ENCODE measurements at regions not wholly inside any gene's neighbourhood (a gene's known extent, or its start where the extent isn't known, plus 50 kb on each side); places are given as distances from the start of the nearest gene placed in this dataset.
"Not testable (repeated sequence)": the region's sequence is repeated elsewhere in the genome, so short reads cannot be mapped to it uniquely, and the experiment has no call there.

DNA sequence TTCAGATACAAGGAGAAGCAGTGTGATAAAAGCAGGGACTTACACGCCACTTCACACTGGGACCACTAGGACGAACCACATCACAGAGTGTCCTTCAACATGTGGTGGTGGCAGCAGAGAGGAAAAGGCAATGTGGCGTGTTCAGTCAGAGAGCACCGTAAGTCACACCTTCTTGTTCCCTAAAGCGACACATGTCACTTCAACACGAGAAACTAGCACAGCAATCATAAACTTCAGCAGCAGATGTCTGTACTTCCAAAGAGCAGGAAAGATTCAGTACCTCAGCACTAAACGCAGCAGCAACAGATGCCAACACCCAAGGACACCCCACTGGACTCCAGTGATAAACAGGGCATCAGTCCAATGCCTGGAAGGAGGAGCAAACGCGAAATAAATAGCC is 96.7 kb downstream of the AREG start:
- in situ Hi-C loops (cut with HindIII; ENCODE audit: low pct_unique_long_range_greater_than_20kb, low sequenced_read_pairs) = no loop called here
- DNase-seq (ENCODE audit: low read depth) = no peak

DNA sequence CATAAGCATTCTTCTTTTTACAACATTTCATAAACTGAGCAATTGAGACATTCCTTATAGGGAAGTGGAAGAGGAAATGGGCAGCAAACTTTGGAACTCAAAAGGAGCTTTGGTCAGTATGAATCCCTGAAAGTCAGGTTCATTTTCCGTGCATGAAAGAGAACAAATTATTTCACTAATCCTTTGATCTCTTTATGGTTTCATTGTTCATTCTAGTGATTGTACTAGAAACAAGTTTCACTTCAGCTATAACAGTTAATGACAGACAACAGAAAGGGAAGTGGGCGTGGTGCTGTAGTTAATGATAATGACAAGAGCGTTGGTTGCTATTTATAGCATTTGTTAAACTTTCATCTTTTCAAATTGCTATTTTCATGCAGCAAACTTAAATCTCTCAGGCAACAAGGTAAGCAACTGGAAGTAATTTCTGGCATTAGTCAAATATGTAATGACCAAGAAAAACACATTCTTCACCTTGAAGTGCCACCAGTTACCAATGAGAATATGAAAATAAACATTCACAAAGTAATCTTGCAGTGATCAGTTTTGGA is 98.4 kb downstream of the AREG start:
- in situ Hi-C loops (cut with HindIII; ENCODE audit: low pct_unique_long_range_greater_than_20kb, low sequenced_read_pairs) = no loop called here
- DNase-seq (ENCODE audit: low read depth) = no peak

DNA sequence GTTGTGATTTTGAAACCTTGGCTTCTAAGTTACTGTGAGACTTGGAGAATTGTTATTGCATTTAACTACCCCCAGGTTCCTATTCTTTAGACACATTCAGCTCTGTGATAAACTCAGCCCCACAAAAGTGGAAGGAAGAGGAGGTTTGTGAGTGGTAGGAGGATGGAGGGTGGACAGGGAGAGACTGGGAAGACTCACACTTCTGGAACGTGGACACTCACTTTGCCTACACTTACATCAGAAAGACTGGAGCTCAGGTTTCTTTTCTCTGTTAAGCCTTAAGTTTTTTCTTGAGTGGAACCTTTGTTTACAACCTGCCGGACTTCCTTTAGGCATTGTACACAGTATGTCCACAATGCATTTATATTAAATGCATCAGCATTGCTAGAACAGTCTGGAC is 99.0 kb downstream of the AREG start:
- no peak for DNase-seq (ENCODE audit: low read depth)
- in situ Hi-C loops (cut with HindIII; ENCODE audit: low pct_unique_long_range_greater_than_20kb, low sequenced_read_pairs) = no loop called here

DNA sequence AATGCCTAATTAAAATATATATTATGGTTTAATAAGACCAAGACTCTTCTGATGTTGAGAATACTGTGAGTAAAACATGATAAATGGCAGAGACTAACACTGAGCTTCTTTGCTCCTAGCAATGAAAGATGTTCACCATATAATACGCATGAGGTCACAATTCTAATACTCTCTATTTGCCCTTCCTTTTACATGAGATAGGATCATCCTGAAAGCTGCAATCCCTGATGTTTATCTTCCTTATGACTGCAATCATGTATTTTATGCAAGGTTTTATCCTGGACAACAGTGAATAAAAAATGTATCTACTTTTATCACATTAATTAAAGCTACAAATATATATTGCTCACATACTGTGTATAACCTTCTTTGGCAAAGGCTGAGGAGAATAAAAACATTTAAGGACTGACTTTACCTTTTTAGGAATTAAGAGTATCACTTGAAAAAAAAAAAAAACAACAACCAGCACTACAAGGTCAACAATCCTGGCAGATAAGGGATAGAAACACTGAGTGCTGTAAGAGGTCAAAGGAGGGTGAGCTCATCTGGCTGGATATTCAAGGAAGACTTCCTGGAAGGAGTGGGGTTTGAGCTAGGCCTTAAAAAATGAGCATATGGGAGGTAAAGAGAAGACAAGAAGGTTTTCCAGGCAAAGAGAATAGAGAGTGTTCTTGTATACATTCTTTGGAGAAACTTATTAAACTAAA is 99.9 kb downstream of the AREG start:
- no peak for DNase-seq (ENCODE audit: low read depth)
- in situ Hi-C loops (cut with HindIII; ENCODE audit: low pct_unique_long_range_greater_than_20kb, low sequenced_read_pairs) = no loop called here

DNA sequence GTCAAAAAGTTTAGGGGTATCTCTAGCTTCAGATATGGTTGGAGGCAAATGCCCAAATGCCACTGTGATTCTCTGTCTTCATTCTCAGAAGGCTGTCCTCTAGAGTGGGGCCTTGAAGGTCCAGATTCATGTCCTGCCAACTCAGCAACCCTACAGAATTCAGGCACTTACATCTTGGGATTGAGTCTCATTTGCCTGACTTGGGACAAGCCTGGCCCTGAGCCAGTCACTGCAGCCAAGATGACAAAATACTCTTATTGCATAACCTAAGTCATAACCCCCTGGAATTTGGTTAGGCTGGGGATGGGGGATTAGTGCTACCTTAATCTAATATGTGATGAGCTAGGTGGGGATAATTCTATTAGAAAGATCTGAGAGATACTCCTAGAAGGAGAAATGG is 100.5 kb downstream of the AREG start:
- in situ Hi-C loops (cut with HindIII; ENCODE audit: low pct_unique_long_range_greater_than_20kb, low sequenced_read_pairs) = no loop called here
- no peak for DNase-seq (ENCODE audit: low read depth)

DNA sequence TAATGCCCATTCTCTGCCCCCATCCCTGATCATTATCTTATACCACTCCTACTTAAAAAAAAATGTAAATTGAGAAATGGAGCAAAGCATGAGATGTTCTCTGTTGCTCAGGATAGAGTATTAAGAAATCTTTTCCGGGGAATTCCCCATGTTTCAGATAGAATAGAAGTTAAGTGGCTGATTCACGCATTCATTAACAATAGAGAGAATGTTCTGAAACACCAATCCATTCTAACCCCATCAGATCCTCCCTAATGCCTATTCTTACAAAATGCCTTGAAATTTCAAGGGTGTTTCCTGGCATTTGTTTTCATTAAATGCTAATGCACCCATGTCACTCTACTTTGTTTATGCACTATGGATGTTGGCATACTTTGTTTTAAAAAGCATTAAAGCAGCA is 101.1 kb downstream of the AREG start:
- in situ Hi-C loops (cut with HindIII; ENCODE audit: low pct_unique_long_range_greater_than_20kb, low sequenced_read_pairs) = no loop called here
- peak; percentile 58 for DNase-seq (ENCODE audit: low read depth)

DNA sequence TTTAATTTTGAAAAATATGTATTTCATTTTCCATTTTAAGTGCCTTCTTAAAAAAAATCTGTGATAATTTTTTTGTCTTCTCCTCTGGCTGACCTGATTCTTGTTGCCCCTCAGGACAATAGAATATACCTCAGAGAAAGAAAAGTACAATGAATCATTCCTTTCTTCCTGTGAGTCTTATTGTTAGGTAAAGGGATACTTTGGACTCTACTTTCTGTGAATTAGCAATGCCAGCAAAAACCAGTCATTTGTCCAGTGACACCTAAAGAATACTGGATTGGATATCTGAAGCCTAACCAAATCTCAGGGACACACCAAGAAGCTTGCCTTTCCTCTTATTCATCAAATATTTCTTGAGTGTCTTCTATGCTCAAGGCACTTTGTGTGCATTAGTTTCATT is 102.1 kb downstream of the AREG start:
- DNase-seq (ENCODE audit: low read depth) = no peak
- in situ Hi-C loops (cut with HindIII; ENCODE audit: low pct_unique_long_range_greater_than_20kb, low sequenced_read_pairs) = no loop called here

DNA sequence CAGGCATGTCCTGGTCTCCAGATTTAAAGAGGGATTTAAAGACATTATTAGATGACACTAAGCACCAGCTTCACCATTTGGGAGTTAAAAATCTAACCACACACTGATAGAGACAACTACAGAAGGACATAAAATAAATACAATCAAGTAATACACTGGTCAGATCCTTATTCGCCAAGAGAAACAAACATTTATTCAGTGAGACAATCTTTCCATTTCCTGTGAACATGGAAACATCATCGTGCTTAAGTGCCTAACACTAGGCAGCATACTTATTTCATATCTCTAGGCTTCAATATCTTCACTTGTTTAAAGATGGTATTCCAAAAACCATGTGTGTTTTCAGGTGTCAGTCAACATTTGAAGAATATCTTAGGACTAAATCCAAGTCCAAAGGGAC is 103.6 kb downstream of the AREG start:
- in situ Hi-C loops (cut with HindIII; ENCODE audit: low pct_unique_long_range_greater_than_20kb, low sequenced_read_pairs) = no loop called here
- no peak for DNase-seq (ENCODE audit: low read depth)

DNA sequence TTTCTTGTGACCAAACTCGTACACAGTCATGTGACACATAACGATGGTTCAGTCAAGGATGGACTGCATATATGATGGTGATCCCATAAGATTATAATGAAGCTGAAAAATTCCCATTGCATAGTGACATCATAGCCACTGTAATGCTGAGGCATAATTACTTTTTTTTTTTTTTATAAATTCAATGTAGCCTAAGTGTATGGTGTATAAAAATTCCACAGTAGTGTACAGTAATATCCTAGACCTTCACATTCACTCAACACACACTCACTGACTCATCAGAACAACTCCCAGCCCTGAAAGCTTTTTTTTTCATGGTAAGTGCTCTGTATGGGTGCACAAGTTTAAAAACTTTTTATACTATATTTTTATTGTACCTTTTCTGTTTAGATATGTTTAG is 105.0 kb downstream of the AREG start:
- in situ Hi-C loops (cut with HindIII; ENCODE audit: low pct_unique_long_range_greater_than_20kb, low sequenced_read_pairs) = no loop called here
- no peak for DNase-seq (ENCODE audit: low read depth)

DNA sequence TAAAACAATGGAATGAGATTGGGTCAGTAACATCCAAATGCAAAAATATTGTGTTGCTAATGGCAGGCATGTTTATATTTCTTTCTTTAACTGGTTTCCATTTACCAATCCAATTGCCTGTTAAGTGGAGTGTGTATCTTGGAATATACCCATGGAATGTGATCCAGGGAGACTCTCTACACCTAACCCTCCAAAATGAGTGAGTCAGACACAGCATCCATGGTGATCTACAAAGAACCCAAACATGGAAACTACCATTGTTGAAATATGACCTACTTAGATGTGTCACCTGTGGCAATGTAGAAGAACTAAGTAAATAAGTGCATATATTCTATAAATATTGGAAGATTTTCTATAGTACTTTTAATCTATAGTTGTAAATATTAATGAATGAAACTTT is 110.3 kb downstream of the AREG start:
- peak; percentile 73 for DNase-seq (ENCODE audit: low read depth)
- in situ Hi-C loops (cut with HindIII; ENCODE audit: low pct_unique_long_range_greater_than_20kb, low sequenced_read_pairs) = no loop called here

DNA sequence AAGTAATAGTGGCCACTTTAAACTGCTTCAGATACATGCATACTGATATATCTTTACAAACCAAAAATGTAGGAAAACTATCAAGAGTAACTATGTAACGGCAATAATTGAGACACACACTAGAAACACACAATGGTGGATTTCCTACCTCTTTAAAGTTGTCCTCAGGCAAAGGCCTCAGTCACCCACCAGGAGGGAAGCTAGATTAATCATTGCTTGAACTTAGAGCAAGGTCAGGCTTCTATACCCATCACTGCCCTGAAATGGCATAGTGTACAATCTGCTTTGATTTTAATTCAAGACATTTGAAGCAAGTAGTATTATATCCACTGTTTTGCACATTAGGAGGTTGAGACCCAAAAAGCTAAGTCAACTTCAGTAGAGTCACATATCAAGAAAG is 110.9 kb downstream of the AREG start:
- peak; percentile 26 for DNase-seq (ENCODE audit: low read depth)

DNA sequence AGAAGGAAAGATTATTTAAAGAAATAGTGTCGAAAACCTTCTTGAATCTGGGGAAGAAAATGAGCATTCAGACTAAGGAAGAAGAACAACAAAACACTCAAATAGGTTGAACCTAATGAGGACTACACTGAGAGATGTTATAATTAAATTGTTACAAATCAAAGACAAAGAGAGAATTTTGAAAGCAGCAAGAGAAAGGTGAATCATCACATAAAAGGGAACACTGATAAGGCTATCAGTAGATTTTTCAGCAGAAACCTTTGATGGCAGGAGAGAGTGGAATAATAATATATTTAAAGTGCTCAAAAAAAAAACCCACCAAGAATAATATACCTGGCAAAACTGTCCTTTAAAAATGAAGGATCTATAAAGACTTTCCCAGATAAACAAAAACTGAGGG is 114.9 kb downstream of the AREG start:
- in situ Hi-C loops (cut with HindIII; ENCODE audit: low pct_unique_long_range_greater_than_20kb, low sequenced_read_pairs) = no loop called here
- DNase-seq (ENCODE audit: low read depth) = no peak

More for the DNA sequence above, 110.9 kb downstream of the AREG start:
- in situ Hi-C loops (cut with HindIII; ENCODE audit: low pct_unique_long_range_greater_than_20kb, low sequenced_read_pairs) = no loop called here

DNA sequence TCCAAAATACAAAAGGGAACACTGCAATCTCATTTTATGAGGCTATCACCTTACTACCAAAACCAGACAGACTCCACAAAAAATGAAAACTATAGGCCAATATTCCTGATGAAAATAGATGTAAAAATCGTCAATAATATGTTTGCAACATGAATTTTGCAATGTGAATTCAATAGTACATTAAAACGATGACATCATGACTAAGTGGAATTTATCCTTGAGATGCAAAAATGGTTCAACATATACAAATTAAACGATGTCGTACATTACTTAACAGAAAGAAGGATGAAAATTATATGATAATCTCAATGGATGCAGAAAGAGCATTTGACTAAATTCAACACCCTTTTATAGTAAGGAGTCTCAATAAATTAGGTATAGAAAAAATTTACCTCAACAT is 123.0 kb downstream of the AREG start:
- in situ Hi-C loops (cut with HindIII; ENCODE audit: low pct_unique_long_range_greater_than_20kb, low sequenced_read_pairs) = no loop called here
- no peak for DNase-seq (ENCODE audit: low read depth)

DNA sequence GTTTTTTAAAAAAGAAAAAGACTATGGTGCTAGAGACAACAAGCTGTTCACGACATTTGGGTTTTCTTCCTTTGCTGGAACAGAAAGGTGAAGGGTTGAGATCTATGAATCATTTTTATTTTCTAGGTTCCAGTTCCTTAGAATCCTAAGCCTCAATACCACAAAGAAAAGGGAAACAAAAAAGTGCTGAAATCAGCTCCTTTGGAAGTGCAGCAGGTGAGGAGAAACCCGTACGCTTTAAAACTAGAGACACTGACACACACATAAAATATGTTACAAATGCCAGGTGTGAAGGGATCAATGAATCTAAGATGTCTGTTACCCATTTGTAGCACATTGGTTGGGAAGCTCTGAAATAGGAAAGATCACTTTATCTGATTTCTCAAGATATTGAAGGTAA is 125.2 kb downstream of the AREG start:
- in situ Hi-C loops (cut with HindIII; ENCODE audit: low pct_unique_long_range_greater_than_20kb, low sequenced_read_pairs) = no loop called here
- DNase-seq (ENCODE audit: low read depth) = no peak

DNA sequence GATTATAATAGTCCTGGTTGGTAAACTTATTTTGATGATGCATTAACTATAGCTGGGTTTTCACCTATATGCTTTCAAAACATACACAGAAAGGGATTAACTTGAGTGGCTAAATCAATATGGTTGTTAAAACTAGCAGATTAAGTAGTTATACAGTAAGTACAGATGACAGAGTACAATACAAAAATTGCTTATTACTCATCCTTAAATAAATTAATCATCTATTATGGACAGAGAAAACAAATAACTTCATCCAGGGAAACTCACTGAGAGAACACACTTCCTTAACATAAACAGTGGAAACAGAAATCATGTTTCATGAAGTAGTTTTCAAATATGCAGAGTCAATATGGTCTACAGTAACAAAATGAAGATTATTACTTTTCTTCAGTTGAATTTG is 133.4 kb downstream of the AREG start:
- in situ Hi-C loops (cut with HindIII; ENCODE audit: low pct_unique_long_range_greater_than_20kb, low sequenced_read_pairs) = no loop called here
- DNase-seq (ENCODE audit: low read depth) = no peak

DNA sequence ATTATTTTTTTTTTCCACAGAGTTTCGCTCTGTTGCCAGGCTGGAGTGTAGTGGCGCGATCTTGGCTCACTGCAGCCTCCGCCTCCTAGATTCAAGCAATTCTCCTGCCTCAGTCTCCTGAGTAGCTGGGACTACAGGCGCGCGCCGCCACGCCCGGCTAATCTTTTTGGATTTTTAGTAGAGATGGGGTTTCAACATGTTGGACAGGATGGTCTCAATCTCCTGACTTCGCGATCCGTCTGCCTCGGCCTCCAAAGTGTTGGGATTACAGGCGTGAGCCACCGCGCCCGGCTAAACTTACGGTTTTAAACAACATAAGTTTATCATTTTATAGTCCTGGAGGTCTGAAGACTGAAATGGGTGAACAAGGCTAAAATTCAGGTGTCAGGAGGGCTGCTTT is 133.9 kb downstream of the AREG start:
- in situ Hi-C loops (cut with HindIII; ENCODE audit: low pct_unique_long_range_greater_than_20kb, low sequenced_read_pairs); DNase-seq (ENCODE audit: low read depth): not testable (repeated sequence)

DNA sequence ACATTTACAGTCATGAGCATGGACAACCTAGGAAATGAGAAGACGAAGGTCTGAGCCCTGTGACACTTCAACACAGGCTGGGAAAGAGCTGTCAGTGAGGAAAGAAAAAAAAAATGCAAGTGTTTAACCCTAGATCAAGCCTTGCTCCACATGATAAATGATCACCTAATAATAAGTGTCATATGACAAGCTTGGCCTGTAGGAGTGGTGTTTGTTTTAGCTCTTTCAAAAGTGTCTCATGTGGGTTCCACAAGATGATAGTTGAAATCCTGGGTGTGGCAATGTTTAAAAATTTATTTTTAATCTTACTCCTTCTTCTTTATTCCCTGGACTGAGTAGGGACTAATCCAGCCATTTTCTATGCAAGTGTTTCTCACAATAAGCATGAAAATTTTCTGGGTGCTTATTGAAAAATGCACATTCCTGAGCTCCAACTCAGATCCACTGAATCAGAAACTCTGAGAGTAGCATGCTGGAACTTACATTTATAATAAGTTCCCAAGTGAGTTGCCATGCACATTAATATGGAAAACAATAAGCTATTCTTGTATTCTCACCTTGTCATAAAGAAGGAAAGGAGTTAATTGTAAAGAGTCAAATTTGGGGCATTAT is 138.3 kb downstream of the AREG start:
- DNase-seq (ENCODE audit: low read depth) = no peak
- in situ Hi-C loops (cut with HindIII; ENCODE audit: low pct_unique_long_range_greater_than_20kb, low sequenced_read_pairs) = no loop called here

DNA sequence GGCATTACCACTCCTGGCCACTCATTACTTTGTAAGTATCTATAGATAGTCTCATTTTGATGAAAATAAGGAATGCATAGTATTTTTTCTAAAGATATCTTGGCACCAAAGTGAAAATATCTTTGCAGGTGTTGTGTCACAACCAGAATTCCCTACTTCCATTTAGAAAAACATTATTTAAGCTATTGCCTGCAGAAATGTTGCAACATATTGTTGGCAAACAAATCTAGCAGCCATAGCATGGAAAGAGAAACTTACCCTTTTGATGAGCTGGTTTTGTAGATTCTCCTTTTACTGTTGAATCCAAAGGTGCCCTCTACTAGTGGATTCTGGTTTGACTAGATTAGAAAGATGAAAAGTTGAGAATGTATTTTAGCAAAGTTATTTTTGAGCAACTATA is 138.8 kb downstream of the AREG start:
- in situ Hi-C loops (cut with HindIII; ENCODE audit: low pct_unique_long_range_greater_than_20kb, low sequenced_read_pairs) = no loop called here
- DNase-seq (ENCODE audit: low read depth) = no peak

DNA sequence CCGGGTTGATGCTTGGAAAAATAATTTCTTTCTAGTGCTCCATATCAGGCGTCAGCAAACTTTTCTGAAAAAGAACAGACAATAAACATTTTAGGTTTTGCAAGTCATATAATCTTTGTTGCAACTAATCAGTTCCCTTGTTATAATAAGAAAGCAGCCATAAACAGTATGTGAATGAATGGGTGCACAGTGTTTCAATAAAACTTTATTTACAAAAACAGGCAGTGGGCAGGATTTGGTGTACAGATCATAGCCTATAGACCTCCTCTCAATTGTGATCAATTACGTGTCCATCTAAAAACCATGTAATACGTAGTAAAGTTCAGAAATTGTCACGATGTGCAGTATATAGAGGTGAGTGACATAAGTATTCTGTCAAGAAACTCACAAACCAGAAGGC is 143.4 kb downstream of the AREG start:
- DNase-seq (ENCODE audit: low read depth) = no peak
- in situ Hi-C loops (cut with HindIII; ENCODE audit: low pct_unique_long_range_greater_than_20kb, low sequenced_read_pairs) = no loop called here

DNA sequence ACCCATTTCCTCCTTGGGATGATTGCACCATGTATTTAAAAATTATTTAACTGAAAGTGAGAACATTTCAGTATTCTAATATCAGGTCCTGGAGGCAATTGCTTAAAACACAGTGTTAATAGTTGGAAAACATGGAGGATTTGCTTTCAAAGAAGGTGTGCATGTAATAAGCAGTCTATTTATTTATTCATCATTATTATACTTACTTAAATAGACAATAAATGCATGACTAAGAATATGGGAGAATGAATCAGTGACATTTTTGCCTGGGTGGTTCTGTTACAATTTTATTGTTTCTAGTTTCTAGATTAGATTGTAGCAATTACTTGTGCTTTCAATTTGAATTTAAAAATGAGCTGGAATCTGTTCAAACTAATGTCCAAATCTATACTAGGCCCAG is 145.5 kb downstream of the AREG start:
- in situ Hi-C loops (cut with HindIII; ENCODE audit: low pct_unique_long_range_greater_than_20kb, low sequenced_read_pairs) = no loop called here
- DNase-seq (ENCODE audit: low read depth) = no peak
